Neural cell (in vitro differentiated cells): ENCODE measurements at regions not wholly inside any gene's neighbourhood (a gene's known extent, or its start where the extent isn't known, plus 50 kb on each side); places are given as distances from the start of the nearest gene placed in this dataset.

Experiments
- EP300 ChIP-seq: fragments of 450-650 bp; conservative IDR thresholded peaks from 2 replicates; pipeline ENCODE4 v1.6.1; 2014; ENCODE audit warnings: antibody characterized with exemption, mild to moderate bottlenecking, moderate library complexity; ENCODE audit not compliant: poor library complexity, severe bottlenecking
- EZH2 ChIP-seq: fragments of 200-600, 300-800 bp; shearing (Covaris generic), sonication (generic); IDR thresholded peaks from 2 replicates; pipeline ENCODE4 v1.6.1; 2014; ENCODE audit warnings: antibody characterized with exemption, low read length, borderline replicate concordance, mild to moderate bottlenecking; ENCODE audit not compliant: insufficient read depth, poor library complexity, severe bottlenecking
- TAF1 ChIP-seq: IDR thresholded peaks from 2 replicates; pipeline ENCODE4 v1.6.1; 2012; ENCODE audit warnings: low read depth

- no peak for TF ChIP-seq EP300
- no peak for TF ChIP-seq TAF1
- no peak for TF ChIP-seq EZH2
Measured at GRCh38 chr14:47978871-47979270, 303.5 kb upstream of the MDGA2 start.
